CD14-positive monocyte (primary cell): ENCODE measurements at regions not wholly inside any gene's neighbourhood (a gene's known extent, or its start where the extent isn't known, plus 50 kb on each side); places are given as distances from the start of the nearest gene placed in this dataset.

Experiments used
- DNase-seq, 3 donors: peaks; one replicate each; pipeline ENCODE4 v3.0.0-alpha.2; 2011 to 2022
- H2AFZ ChIP-seq: 2 replicates; pipeline ENCODE4 v1.6.0; 2012; ENCODE audit warnings: mild to moderate bottlenecking, low read depth, low read length, inconsistent platforms; ENCODE audit not compliant: insufficient read depth, poor library complexity, severe bottlenecking
- H3K27ac ChIP-seq, 2 donors: 1 replicate in 1 of 2; 2 replicates in 1 of 2; pipeline ENCODE4 v1.5.1; 2012 to 2013; ENCODE audit warnings: low read length in 2 of 2, control low read depth in 1 of 2, inconsistent platforms in 1 of 2, low read depth in 1 of 2, mild to moderate bottlenecking in 1 of 2
- H3K27me3 ChIP-seq, 2 donors: one replicate each; pipeline versions ENCODE4 v1.6.0 to v1.6.1; 2011 to 2013; ENCODE audit warnings: low read length in 2 of 2; ENCODE audit not compliant: control insufficient read depth in 2 of 2, insufficient read depth in 2 of 2
- H3K36me3 ChIP-seq, 2 donors: replicated peaks in 1 of 2; 1 replicate in 1 of 2; 2 replicates in 1 of 2; pipeline versions ENCODE4 v1.5.1 to v1.6.1; 2012 to 2013; ENCODE audit warnings: low read length in 2 of 2, control low read depth in 1 of 2, inconsistent platforms in 1 of 2, mild to moderate bottlenecking in 1 of 2; ENCODE audit not compliant: insufficient read depth in 2 of 2, control insufficient read depth in 1 of 2
- H3K4me1 ChIP-seq, 2 donors: 1 replicate in 1 of 2; 2 replicates in 1 of 2; pipeline versions ENCODE4 v1.5.1 to v1.6.1; 2012 to 2013; ENCODE audit warnings: low read length in 2 of 2, control low read depth in 1 of 2, inconsistent platforms in 1 of 2, mild to moderate bottlenecking in 1 of 2, moderate library complexity in 1 of 2; ENCODE audit not compliant: insufficient read depth in 2 of 2, control insufficient read depth in 1 of 2
- H3K4me2 ChIP-seq: replicated peaks from 2 replicates; pipeline ENCODE3; 2012; ENCODE audit warnings: low read length, moderate library complexity, mild to moderate bottlenecking; ENCODE audit not compliant: poor library complexity, severe bottlenecking; ENCODE audit errors: extremely low read depth
- H3K4me3 ChIP-seq, 3 experiments: fragments of 200-600 bp in 1 of 3; sonication (generic) in 1 of 3; replicated peaks in 1 of 3; 1 replicate in 2 of 3; 2 replicates in 1 of 3; pipeline ENCODE4 v1.5.1; 2011 to 2013; ENCODE audit warnings: low read length in 3 of 3, mild to moderate bottlenecking in 3 of 3, control low read depth in 2 of 3, low read depth in 2 of 3, inconsistent platforms in 1 of 3, moderate library complexity in 1 of 3
- H3K79me2 ChIP-seq: 2 replicates; pipeline ENCODE4 v1.6.0; 2012; ENCODE audit warnings: mild to moderate bottlenecking, control low read depth, inconsistent platforms, low read length, moderate library complexity; ENCODE audit not compliant: insufficient read depth
- H3K9ac ChIP-seq: 2 replicates; pipeline ENCODE4 v1.6.0; 2017; ENCODE audit warnings: low read length, mild to moderate bottlenecking; ENCODE audit not compliant: insufficient read depth, poor library complexity, severe bottlenecking
- H3K9me3 ChIP-seq, 2 donors: replicated peaks in 1 of 2; 1 replicate in 1 of 2; 2 replicates in 1 of 2; pipeline versions ENCODE4 v1.5.1 to v1.6.1; 2012 to 2013; ENCODE audit warnings: low read length in 2 of 2, control low read depth in 1 of 2; ENCODE audit not compliant: control insufficient read depth in 1 of 2, insufficient read depth in 1 of 2
- H4K20me1 ChIP-seq: 2 replicates; pipeline ENCODE4 v1.6.0; 2012; ENCODE audit warnings: mild to moderate bottlenecking, low read length, control low read depth, moderate library complexity; ENCODE audit not compliant: insufficient read depth
- H3K27ac Mint-ChIP-seq, 7 donors: one replicate each; pipeline ENCODE4 v1.8.0; 2020; ENCODE audit warnings: mild to moderate bottlenecking in 7 of 7, mixed read lengths in 7 of 7, moderate library complexity in 6 of 7, inconsistent platforms in 2 of 7
- H3K27me3 Mint-ChIP-seq, 3 donors: one replicate each; pipeline ENCODE4 v1.8.0; 2021 to 2022; ENCODE audit warnings: low read depth in 3 of 3, mild to moderate bottlenecking in 3 of 3, mixed read lengths in 3 of 3, moderate library complexity in 3 of 3, inconsistent platforms in 1 of 3
- H3K36me3 Mint-ChIP-seq, 2 donors: one replicate each; pipeline ENCODE4 v1.8.0; 2020; ENCODE audit warnings: mixed read lengths in 2 of 2, inconsistent platforms in 1 of 2, mild to moderate bottlenecking in 1 of 2
- H3K4me1 Mint-ChIP-seq: one replicate; pipeline ENCODE4 v1.8.0; 2020; ENCODE audit warnings: mild to moderate bottlenecking, mixed read lengths
- H3K4me3 Mint-ChIP-seq, 2 donors: one replicate each; pipeline ENCODE4 v1.8.0; 2020; ENCODE audit warnings: mild to moderate bottlenecking in 2 of 2, mixed read lengths in 2 of 2, moderate library complexity in 1 of 2
- H3K9me3 Mint-ChIP-seq, 7 donors: one replicate each; pipeline ENCODE4 v1.8.0; 2020 to 2022; ENCODE audit warnings: mixed read lengths in 7 of 7, mild to moderate bottlenecking in 6 of 7, moderate library complexity in 6 of 7, inconsistent platforms in 2 of 7
- CTCF ChIP-seq: fragments of 200-600 bp; IDR thresholded peaks from one replicate; pipeline ENCODE4 v1.8.0; 2022; ENCODE audit warnings: antibody characterized with exemption, mild to moderate bottlenecking
- WGBS: methylation state at CpG from one replicate; pipeline ENCODE4 v1.1.5; 2013; ENCODE audit warnings: missing lambda C conversion rate; ENCODE audit not compliant: insufficient coverage; 5-methylcytosine and 5-hydroxymethylcytosine counted together
- intact Hi-C, 2 donors: fragments of 100-400 bp; cut with micrococcal nuclease; formaldehyde crosslinking; loops; one replicate each; pipeline versions ENCODE4 v1.15.0 to v1.15.1; 2023

- no peak overlapping the region for H3K27ac ChIP-seq
- H3K4me3 ChIP-seq = no peak overlapping the region
- peaks cover 0 to 2% (median 0%) of the 10 kb centered on the region in 7 donors for H3K9me3 Mint-ChIP-seq
- H3K27me3 ChIP-seq = no peaks in the 10 kb centered on the region
- no peak overlapping the region for H3K27ac Mint-ChIP-seq
- H3K79me2 ChIP-seq = no peaks in the 10 kb centered on the region
- no peaks in the 10 kb centered on the region for H3K27me3 Mint-ChIP-seq
- intact Hi-C loops = no loop called here
- no peak for DNase-seq
- peaks cover 0 to 6% of the 10 kb centered on the region in 2 donors for H3K9me3 ChIP-seq
- no peak for TF ChIP-seq CTCF
- H4K20me1 ChIP-seq = no peaks in the 10 kb centered on the region
- no peak overlapping the region for H2AFZ ChIP-seq
- H3K36me3 Mint-ChIP-seq = no peaks in the 10 kb centered on the region
- H3K9ac ChIP-seq = no peak overlapping the region
- H3K4me1 ChIP-seq = no peaks in the 10 kb centered on the region
- WGBS = no CpG with 5 or more reads among the region's 4 CpGs
- no peak overlapping the region for H3K4me3 Mint-ChIP-seq
- no peaks in the 10 kb centered on the region for H3K4me1 Mint-ChIP-seq
- no peak overlapping the region for H3K4me2 ChIP-seq
- no peaks in the 10 kb centered on the region for H3K36me3 ChIP-seq
Observed at GRCh38 chr18:40469851-40470250, 1485.2 kb upstream of the PIK3C3 start.

GRCh38 chr18:40469316-40469715 lies 1485.7 kb upstream of the PIK3C3 start:
- Histone ChIP-seq H3K79me2 (no peaks in the 10 kb centered on the region), H3K4me3 (no peak overlapping the region), H3K4me1 (no peaks in the 10 kb centered on the region), H3K27ac (no peak overlapping the region), H2AFZ (no peak overlapping the region), H3K4me2 (no peak overlapping the region), H3K9ac (no peak overlapping the region), H3K27me3 (no peaks in the 10 kb centered on the region), H3K36me3 (no peaks in the 10 kb centered on the region), H3K9me3 (peaks cover 0 to 6% of the 10 kb centered on the region in 2 donors), H4K20me1 (no peaks in the 10 kb centered on the region)
- H3K9me3 Mint-ChIP-seq = peaks cover 0 to 2% (median 0%) of the 10 kb centered on the region in 7 donors
- intact Hi-C loops = no loop called here
- TF ChIP-seq CTCF = no peak
- H3K36me3 Mint-ChIP-seq = no peaks in the 10 kb centered on the region
- H3K27ac Mint-ChIP-seq = no peak overlapping the region
- H3K27me3 Mint-ChIP-seq = no peaks in the 10 kb centered on the region
- H3K4me3 Mint-ChIP-seq = no peak overlapping the region
- DNase-seq = no peak
- H3K4me1 Mint-ChIP-seq = no peaks in the 10 kb centered on the region
